HepG2 (cell line): ENCODE measurements at regions not wholly inside any gene's neighbourhood (a gene's known extent, or its start where the extent isn't known, plus 50 kb on each side); places are given as distances from the start of the nearest gene placed in this dataset.

Experiments used
- ATAC-seq: fragments of 200-7000 bp; cut with Tn5 transposase; 3 replicates; pipeline ENCODE4 v1.9.1; 2020; ENCODE audit warnings: mild to moderate bottlenecking, moderate library complexity
- BruUV-seq: library from RNA; stranded (reverse); fragments of 400-500 nt; replicated peaks from 2 replicates; lab custom pipeline; 2021; lab: Mats Ljungman, UMichigan
- CTCF ChIA-PET: fragments of 300-600 bp; formaldehyde crosslinking; extraction: SDS; loops from one replicate; lab custom pipeline; 2021; ENCODE audit warnings: low total read pairs, inconsistent platforms, low intra/inter-chr PET ratio; lab: Yijun Ruan, JAX
- POLR2A ChIA-PET: fragments of 350-600 bp; sonication (Branson Sonifier 250); formaldehyde crosslinking; loops from one replicate; lab custom pipeline; 2020; ENCODE audit warnings: antibody characterized with exemption, inconsistent platforms; lab: Yijun Ruan, JAX
- DNase-seq: peaks from one replicate; pipeline ENCODE4 v3.0.0-alpha.2; 2015; ENCODE audit warnings: low spot score
- FAIRE-seq: peaks from 3 replicates; lab custom pipeline; 2011; peaks lifted over from hg19 to GRCh38; lab: Jason Lieb, UNC
- H2AFZ ChIP-seq: one replicate; pipeline ENCODE4 v1.6.1; 2011; ENCODE audit warnings: low read length, inconsistent platforms
- H3K27ac ChIP-seq: fragments of 300-600 bp; 3 replicates; pipeline ENCODE4 v1.8.0; 2011; ENCODE audit warnings: mixed run types, mild to moderate bottlenecking, mixed read lengths, low read length, inconsistent platforms; ENCODE audit not compliant: insufficient read depth; ENCODE audit errors: extremely low read length
- H3K27me3 ChIP-seq, 2 experiments: fragments of 200-600 bp in 1 of 2; 2 replicates in 1 of 2; 3 replicates in 1 of 2; pipeline versions ENCODE4 v1.6.0 to v1.8.0; 2011; ENCODE audit warnings: low read length in 2 of 2, mild to moderate bottlenecking in 2 of 2, moderate library complexity in 2 of 2, inconsistent platforms in 1 of 2; ENCODE audit not compliant: insufficient read depth in 2 of 2, control insufficient read depth in 1 of 2
- H3K36me3 ChIP-seq, 2 experiments: fragments of 200-600 bp in 1 of 2; replicated peaks in 1 of 2; 2 replicates in 1 of 2; 3 replicates in 1 of 2; pipeline versions ENCODE4 v1.5.1 to v1.8.0; 2011; ENCODE audit warnings: low read length in 2 of 2, inconsistent platforms in 1 of 2; ENCODE audit not compliant: insufficient read depth in 2 of 2, control insufficient read depth in 1 of 2
- H3K4me1 ChIP-seq: 2 replicates; pipeline ENCODE4 v1.5.1; 2012; ENCODE audit warnings: low read length, inconsistent platforms; ENCODE audit not compliant: insufficient read depth
- H3K4me2 ChIP-seq: 2 replicates; pipeline ENCODE4 v1.6.0; 2011; ENCODE audit warnings: low read depth, low read length, inconsistent platforms
- H3K4me3 ChIP-seq, 3 experiments: fragments of 200-600 bp in 1 of 3; sonication (generic), shearing (Covaris generic) in 1 of 3; replicated peaks in 1 of 3; 2 replicates each; pipeline ENCODE4 v1.5.1; 2011 to 2016; ENCODE audit warnings: low read length in 3 of 3, inconsistent platforms in 2 of 3, low read depth in 2 of 3, mild to moderate bottlenecking in 2 of 3, control low read depth in 1 of 3, mixed read lengths in 1 of 3; ENCODE audit not compliant: insufficient read depth in 1 of 3
- H3K79me2 ChIP-seq: one replicate; pipeline ENCODE4 v1.6.1; 2011; ENCODE audit warnings: low read length, inconsistent platforms; ENCODE audit not compliant: insufficient read depth
- H3K9ac ChIP-seq: 2 replicates; pipeline ENCODE4 v1.6.0; 2011; ENCODE audit warnings: mild to moderate bottlenecking, low read depth, low read length, inconsistent platforms; ENCODE audit not compliant: insufficient read depth
- H3K9me3 ChIP-seq: 2 replicates; pipeline ENCODE4 v1.5.1; 2012; ENCODE audit warnings: mild to moderate bottlenecking, low read length
- H4K20me1 ChIP-seq: 2 replicates; pipeline ENCODE4 v1.6.0; 2011; ENCODE audit warnings: inconsistent platforms, mild to moderate bottlenecking, low read length, moderate library complexity; ENCODE audit not compliant: insufficient read depth
- DZIP1 ChIP-seq: sonication (generic); formaldehyde crosslinking; IDR thresholded peaks from 2 replicates; pipeline ENCODE4 v1.5.0; 2020; ENCODE audit warnings: mild to moderate bottlenecking, missing genetic modification reagents
- IRF2 ChIP-seq: IDR thresholded peaks from 2 replicates; pipeline ENCODE4 v1.6.1; 2018; ENCODE audit warnings: missing genetic modification reagents, missing compliant biosample characterization
- MTF1 ChIP-seq: sonication (generic); formaldehyde crosslinking; IDR thresholded peaks from 2 replicates; pipeline ENCODE4 v1.5.0; 2020; ENCODE audit warnings: missing genetic modification reagents
- MXI1 ChIP-seq: IDR thresholded peaks from 3 replicates; pipeline ENCODE4 v1.6.1; 2012; ENCODE audit warnings: low read depth, low read length, inconsistent platforms, borderline replicate concordance
- RELA ChIP-seq: sonication (generic); formaldehyde crosslinking; IDR thresholded peaks from 2 replicates; pipeline ENCODE4 v1.4.0; 2020; ENCODE audit warnings: missing genetic modification reagents
- TCF7 ChIP-seq: sonication (generic); IDR thresholded peaks from 2 replicates; pipeline ENCODE4 v1.6.1; 2016; ENCODE audit warnings: antibody characterized with exemption, low read depth
- U2AF2 ChIP-seq: fragments of 200-400 bp; formaldehyde crosslinking; IDR thresholded peaks from 2 replicates; pipeline ENCODE4 v1.6.1; 2017; ENCODE audit warnings: low read depth, mild to moderate bottlenecking, low read length
- ZNF331 ChIP-seq: sonication (generic); formaldehyde crosslinking; IDR thresholded peaks from 2 replicates; pipeline ENCODE4 v1.4.0; 2020; ENCODE audit warnings: missing genetic modification reagents
- ZNF720 ChIP-seq: sonication (generic); formaldehyde crosslinking; IDR thresholded peaks from 2 replicates; pipeline ENCODE4 v1.4.0; 2020; ENCODE audit warnings: missing genetic modification reagents
- ZNF775 ChIP-seq: sonication (generic); formaldehyde crosslinking; IDR thresholded peaks from 2 replicates; pipeline ENCODE4 v1.4.0; 2020; ENCODE audit warnings: missing genetic modification reagents, mild to moderate bottlenecking, moderate library complexity, borderline replicate concordance
- ZSCAN31 ChIP-seq: sonication (generic); formaldehyde crosslinking; IDR thresholded peaks from 2 replicates; pipeline ENCODE4 v1.5.0; 2020; ENCODE audit warnings: low read depth, mild to moderate bottlenecking, missing genetic modification reagents
- ZUFSP ChIP-seq: sonication (generic); formaldehyde crosslinking; IDR thresholded peaks from 2 replicates; pipeline ENCODE4 v1.9.0; 2021; ENCODE audit warnings: missing genetic modification reagents, mild to moderate bottlenecking, borderline replicate concordance
- WGBS: methylation state at CpG from one replicate; pipeline ENCODE4 v1.1.6; 2017; ENCODE audit warnings: low lambda C conversion rate; 5-methylcytosine and 5-hydroxymethylcytosine counted together
- in situ Hi-C: cut with HindIII; loops from 2 replicates; pipeline ENCODE4 v1.10.0; 2017; ENCODE audit warnings: low pct_unique_long_range_greater_than_20kb; ENCODE audit not compliant: extremely low pct_ligation_motif_present
- intact Hi-C: fragments of 100-400 bp; cut with micrococcal nuclease; formaldehyde crosslinking; loops from one replicate; pipeline ENCODE4 v1.10.0; 2022; ENCODE audit not compliant: unreplicated experiment
- TF ChIP-seq, protein P1 (sequence below): sonication (generic); formaldehyde crosslinking; IDR thresholded peaks from 2 replicates; pipeline ENCODE4 v1.8.0; 2022; ENCODE audit warnings: mild to moderate bottlenecking, missing genetic modification reagents

DNA sequence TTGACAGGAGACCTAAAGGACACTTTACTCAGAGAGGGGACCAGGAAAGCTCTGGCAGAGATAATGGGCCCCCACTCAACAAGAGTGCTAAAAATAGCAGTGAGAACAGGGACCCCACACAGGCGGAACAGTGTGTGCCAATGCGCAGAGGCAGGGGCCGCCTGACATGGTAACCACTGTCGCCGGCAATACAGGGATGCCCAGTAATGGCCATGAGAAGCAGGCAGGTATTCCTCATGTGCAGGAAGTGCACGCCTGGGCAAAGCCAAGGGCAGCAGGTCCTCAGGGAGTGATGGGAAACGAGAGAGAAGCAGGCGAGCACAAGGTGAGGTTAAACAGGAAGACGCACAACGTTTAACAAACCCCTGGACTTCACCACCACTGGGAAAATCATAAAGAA lies 757.1 kb downstream of the LIG4 start:
- TF ChIP-seq IRF2 (CRISPR knock-in tag) (no peak), ZNF720 (CRISPR knock-in tag) (no peak), ZSCAN31 (CRISPR knock-in tag) (no peak), TCF7 (no peak), MTF1 (CRISPR knock-in tag) (no peak), MXI1 (no peak), ZNF775 (CRISPR knock-in tag) (no peak), U2AF2 (no peak), DZIP1 (CRISPR knock-in tag) (no peak), ZUFSP (CRISPR knock-in tag) (no peak), ZNF331 (CRISPR knock-in tag) (no peak), RELA (CRISPR knock-in tag) (no peak)
- TF ChIP-seq, protein P1, sequence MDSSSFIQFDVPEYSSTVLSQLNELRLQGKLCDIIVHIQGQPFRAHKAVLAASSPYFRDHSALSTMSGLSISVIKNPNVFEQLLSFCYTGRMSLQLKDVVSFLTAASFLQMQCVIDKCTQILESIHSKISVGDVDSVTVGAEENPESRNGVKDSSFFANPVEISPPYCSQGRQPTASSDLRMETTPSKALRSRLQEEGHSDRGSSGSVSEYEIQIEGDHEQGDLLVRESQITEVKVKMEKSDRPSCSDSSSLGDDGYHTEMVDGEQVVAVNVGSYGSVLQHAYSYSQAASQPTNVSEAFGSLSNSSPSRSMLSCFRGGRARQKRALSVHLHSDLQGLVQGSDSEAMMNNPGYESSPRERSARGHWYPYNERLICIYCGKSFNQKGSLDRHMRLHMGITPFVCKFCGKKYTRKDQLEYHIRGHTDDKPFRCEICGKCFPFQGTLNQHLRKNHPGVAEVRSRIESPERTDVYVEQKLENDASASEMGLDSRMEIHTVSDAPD (CRISPR knock-in tag), result no peak
- TF ChIP-seq, all 625 proteins: peak for 0
- no peaks in the 10 kb centered on the region for H3K27me3 ChIP-seq
- no peak overlapping the region for H3K4me3 ChIP-seq
- ATAC-seq (no peak), FAIRE-seq (no peak), DNase-seq (no peak)
- H3K9me3 ChIP-seq, result peaks cover 23% of the 10 kb centered on the region
- in situ Hi-C loops, result no loop called here
- no peak overlapping the region for H3K9ac ChIP-seq
- intact Hi-C loops, result no loop called here
- no peaks in the 10 kb centered on the region for H3K79me2 ChIP-seq
- no peak overlapping the region for H3K27ac ChIP-seq
- ChIA-PET CTCF (no interaction called here), POLR2A (no interaction called here)
- H3K4me1 ChIP-seq, result no peaks in the 10 kb centered on the region
- 48% methylated on average over 10 of the region's 10 CpGs for WGBS
- H3K4me2 ChIP-seq, result no peak overlapping the region
- no TSS peak for BruUV-seq
- H2AFZ ChIP-seq, result no peak overlapping the region
- no peaks in the 10 kb centered on the region for H3K36me3 ChIP-seq
- no peaks in the 10 kb centered on the region for H4K20me1 ChIP-seq
